Breast epithelium (tissue), 3 donors: ENCODE measurements at regions not wholly inside any gene's neighbourhood (a gene's known extent, or its start where the extent isn't known, plus 50 kb on each side); places are given as distances from the start of the nearest gene placed in this dataset.

ENCODE experiments used
- CTCF ChIP-seq, 3 donors: fragments of 450-650 bp; IDR thresholded peaks; one replicate each; pipeline ENCODE4 v1.5.1; 2016 to 2017; ENCODE audit warnings: antibody characterized with exemption in 3 of 3, mild to moderate bottlenecking in 3 of 3, moderate library complexity in 3 of 3
- POLR2A ChIP-seq: fragments of 450-650 bp; IDR thresholded peaks from one replicate; pipeline ENCODE4 v1.6.1; 2016; ENCODE audit warnings: antibody characterized with exemption, mild to moderate bottlenecking, moderate library complexity

- no peak for TF ChIP-seq CTCF (IDR thresholded peaks at IDR 0.05)
- no peak for TF ChIP-seq POLR2A
These were observed 460.1 kb upstream of the SLIT2 start for GRCh38 chr4:19791422-19792123.
